ENCODE measurements at regions not wholly inside any gene's neighbourhood (a gene's known extent, or its start where the extent isn't known, plus 50 kb on each side); places are given as distances from the start of the nearest gene placed in this dataset.

DNA sequence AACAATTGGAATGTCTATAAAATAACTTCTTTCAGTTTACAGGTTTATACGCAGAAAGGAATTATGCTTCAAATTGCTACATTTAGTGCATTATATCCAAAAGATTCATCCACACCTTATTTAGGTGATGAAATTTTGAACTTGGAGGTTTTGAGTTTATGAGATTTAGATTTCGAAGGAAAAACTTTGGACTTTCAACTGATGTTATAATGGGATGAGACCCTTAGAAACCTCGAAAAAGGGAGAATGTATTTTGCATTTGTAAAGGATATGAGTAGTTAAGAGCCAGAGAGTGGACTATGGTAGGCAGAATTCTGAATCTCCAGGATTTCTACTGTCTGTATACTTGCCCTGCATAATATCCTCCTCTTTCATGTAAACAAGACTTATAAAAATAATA, 851.6 kb upstream of the MGAT4C start:
- Histone ChIP-seq H3K9me2 (ENCODE audit: insufficient read depth) (no peaks in the 10 kb centered on the region), H2AFZ (no peak overlapping the region), H3K27ac (no peak overlapping the region), H3K4me1 (ENCODE audit: insufficient read depth) (no peaks in the 10 kb centered on the region), H3K79me2 (ENCODE audit: insufficient read depth) (no peaks in the 10 kb centered on the region), H3K9me3 (ENCODE audit: low read depth) (no peaks in the 10 kb centered on the region), H3K4me2 (ENCODE audit: unreplicated experiment) (no peak overlapping the region), H3K4me3 (no peak overlapping the region), H3K27me3 (replicated peaks; ENCODE audit: insufficient read depth) (no peaks in the 10 kb centered on the region), H3K9ac (no peak overlapping the region), H4K20me1 (ENCODE audit: insufficient read depth) (no peaks in the 10 kb centered on the region), H3K36me3 (ENCODE audit: low read depth) (no peaks in the 10 kb centered on the region), H3F3A (ENCODE audit: insufficient read depth) (no peaks in the 10 kb centered on the region)
- in situ Hi-C loops (cut with MboI), result no loop called here
- 27 to 29% methylated on average over 3 of the region's 3 CpGs for WGBS, 2 experiments (ENCODE audit: low coverage in 1 of 2, low lambda C conversion rate in 2 of 2, missing lambda C conversion rate in 2 of 2)
- DNase-seq, result no peak
- TF ChIP-seq EZH2phosphoT487 (IDR thresholded peaks at IDR 0.05; ENCODE audit: insufficient read depth, low read depth) (no peak), EZH2 (IDR thresholded peaks at IDR 0.05; ENCODE audit: insufficient read depth, poor library complexity, severe bottlenecking) (no peak)

DNA sequence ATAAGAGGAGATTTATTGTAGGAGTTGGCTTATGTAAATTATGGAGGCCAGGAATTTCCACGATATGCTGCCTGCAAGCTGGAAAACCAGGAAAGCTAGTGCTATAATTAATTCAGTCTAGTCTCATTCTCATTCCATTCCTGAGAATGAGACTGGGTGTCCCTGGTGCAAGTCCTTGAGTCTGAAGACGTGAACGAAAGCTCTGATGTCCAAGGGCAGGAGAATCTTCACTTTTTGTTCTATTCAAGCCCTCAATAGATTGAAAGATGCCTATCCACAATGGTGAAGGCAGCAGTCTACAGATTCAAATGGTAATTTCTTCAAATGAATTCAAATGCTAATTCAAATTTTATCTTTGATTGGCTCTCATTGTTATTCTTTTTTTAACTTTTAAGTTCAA, 851.1 kb upstream of the MGAT4C start:
- Histone ChIP-seq H3K4me2 (ENCODE audit: unreplicated experiment) (no peak overlapping the region), H3K79me2 (ENCODE audit: insufficient read depth) (no peaks in the 10 kb centered on the region), H3F3A (ENCODE audit: insufficient read depth) (no peaks in the 10 kb centered on the region), H3K4me3 (no peak overlapping the region), H3K9me2 (ENCODE audit: insufficient read depth) (no peaks in the 10 kb centered on the region), H3K9me3 (ENCODE audit: low read depth) (no peaks in the 10 kb centered on the region), H2AFZ (no peak overlapping the region), H3K9ac (no peak overlapping the region), H4K20me1 (ENCODE audit: insufficient read depth) (no peaks in the 10 kb centered on the region), H3K4me1 (ENCODE audit: insufficient read depth) (no peaks in the 10 kb centered on the region), H3K36me3 (ENCODE audit: low read depth) (no peaks in the 10 kb centered on the region), H3K27me3 (replicated peaks; ENCODE audit: insufficient read depth) (no peaks in the 10 kb centered on the region), H3K27ac (no peak overlapping the region)
- no peak for DNase-seq
- in situ Hi-C loops (cut with MboI), result no loop called here
- TF ChIP-seq EZH2phosphoT487 (IDR thresholded peaks at IDR 0.05; ENCODE audit: insufficient read depth, low read depth) (no peak), EZH2 (IDR thresholded peaks at IDR 0.05; ENCODE audit: insufficient read depth, poor library complexity, severe bottlenecking) (no peak)
- 11 to 12% methylated on average over 3 of the region's 3 CpGs for WGBS, 2 experiments (ENCODE audit: low coverage in 1 of 2, low lambda C conversion rate in 2 of 2, missing lambda C conversion rate in 2 of 2)

DNA sequence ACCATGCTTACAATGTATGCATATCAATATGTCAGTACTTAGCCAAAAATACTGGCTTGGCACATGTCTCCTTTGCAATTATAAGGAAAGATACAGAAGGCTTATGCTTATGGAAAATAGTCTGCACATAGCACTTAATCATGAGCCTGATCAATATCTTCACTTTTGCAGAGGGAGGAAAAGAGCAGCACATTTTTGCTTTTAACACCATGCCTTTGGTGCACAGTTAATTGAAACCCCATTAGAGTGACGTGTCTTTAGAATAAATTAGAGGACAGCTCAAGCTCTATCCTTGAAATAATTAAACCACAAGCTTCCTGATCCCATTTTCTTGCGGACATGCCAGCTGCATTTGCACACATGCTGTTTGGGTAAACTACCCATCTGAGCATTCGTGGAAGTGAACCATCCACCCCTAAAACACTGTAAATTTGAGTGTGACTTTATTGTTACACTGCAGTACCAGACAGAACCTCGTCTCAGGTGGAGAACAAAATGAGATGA, 839.9 kb upstream of the MGAT4C start:
- Histone ChIP-seq H3K79me2 (ENCODE audit: insufficient read depth) (no peaks in the 10 kb centered on the region), H4K20me1 (ENCODE audit: insufficient read depth) (no peaks in the 10 kb centered on the region), H3F3A (ENCODE audit: insufficient read depth) (no peaks in the 10 kb centered on the region), H3K36me3 (ENCODE audit: low read depth) (no peaks in the 10 kb centered on the region), H3K9ac (no peak overlapping the region), H3K27me3 (replicated peaks; ENCODE audit: insufficient read depth) (no peaks in the 10 kb centered on the region), H3K9me2 (ENCODE audit: insufficient read depth) (no peaks in the 10 kb centered on the region), H3K4me2 (ENCODE audit: unreplicated experiment) (no peak overlapping the region), H3K4me1 (ENCODE audit: insufficient read depth) (no peaks in the 10 kb centered on the region), H2AFZ (no peak overlapping the region), H3K4me3 (no peak overlapping the region), H3K27ac (no peak overlapping the region), H3K9me3 (ENCODE audit: low read depth) (no peaks in the 10 kb centered on the region)
- no peak for DNase-seq
- 8 to 13% methylated on average over 4 of the region's 4 CpGs for WGBS, 2 experiments (ENCODE audit: low coverage in 1 of 2, low lambda C conversion rate in 2 of 2, missing lambda C conversion rate in 2 of 2)
- in situ Hi-C loops (cut with MboI), result no loop called here
- TF ChIP-seq EZH2phosphoT487 (IDR thresholded peaks at IDR 0.05; ENCODE audit: insufficient read depth, low read depth), result no peak

DNA sequence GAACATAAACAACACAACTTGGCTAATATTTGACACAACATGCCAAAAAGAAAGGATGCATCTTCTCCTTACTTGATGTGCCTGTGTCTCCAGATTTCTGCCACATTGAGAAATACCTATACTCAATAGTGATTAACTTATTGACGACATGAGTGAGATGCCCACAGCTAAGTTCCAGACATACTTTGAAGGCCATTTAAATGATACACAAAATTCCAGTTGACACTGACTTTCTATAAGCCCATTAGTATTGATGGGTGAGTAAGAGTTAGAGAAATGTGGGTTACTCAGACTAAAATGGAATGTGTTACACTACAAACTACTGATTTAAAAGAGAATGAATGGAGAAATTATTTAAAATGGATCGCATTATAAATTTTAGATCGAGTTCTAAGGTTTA, 838.2 kb upstream of the MGAT4C start:
- no peak overlapping the region for H3K4me3 ChIP-seq
- H3K4me2 ChIP-seq (ENCODE audit: unreplicated experiment), result no peak overlapping the region
- peak; percentile 3 for DNase-seq
- H3K27ac ChIP-seq, result no peak overlapping the region
- no peaks in the 10 kb centered on the region for H3F3A ChIP-seq (ENCODE audit: insufficient read depth)
- no peaks in the 10 kb centered on the region for H3K9me2 ChIP-seq (ENCODE audit: insufficient read depth)
- H3K9ac ChIP-seq, result no peak overlapping the region
- 23 to 26% methylated on average over 3 of the region's 3 CpGs for WGBS, 2 experiments (ENCODE audit: low coverage in 1 of 2, low lambda C conversion rate in 2 of 2, missing lambda C conversion rate in 2 of 2)
- H4K20me1 ChIP-seq (ENCODE audit: insufficient read depth), result no peaks in the 10 kb centered on the region
- in situ Hi-C loops (cut with MboI), result no loop called here
- no peaks in the 10 kb centered on the region for H3K36me3 ChIP-seq (ENCODE audit: low read depth)
- no peaks in the 10 kb centered on the region for H3K79me2 ChIP-seq (ENCODE audit: insufficient read depth)
- H3K4me1 ChIP-seq (ENCODE audit: insufficient read depth), result no peaks in the 10 kb centered on the region
- TF ChIP-seq EZH2phosphoT487 (IDR thresholded peaks at IDR 0.05; ENCODE audit: insufficient read depth, low read depth) (no peak), EZH2 (IDR thresholded peaks at IDR 0.05; ENCODE audit: insufficient read depth, poor library complexity, severe bottlenecking) (no peak)
- H2AFZ ChIP-seq, result no peak overlapping the region
- H3K27me3 ChIP-seq (replicated peaks; ENCODE audit: insufficient read depth), result no peaks in the 10 kb centered on the region
- H3K9me3 ChIP-seq (ENCODE audit: low read depth), result no peaks in the 10 kb centered on the region

DNA sequence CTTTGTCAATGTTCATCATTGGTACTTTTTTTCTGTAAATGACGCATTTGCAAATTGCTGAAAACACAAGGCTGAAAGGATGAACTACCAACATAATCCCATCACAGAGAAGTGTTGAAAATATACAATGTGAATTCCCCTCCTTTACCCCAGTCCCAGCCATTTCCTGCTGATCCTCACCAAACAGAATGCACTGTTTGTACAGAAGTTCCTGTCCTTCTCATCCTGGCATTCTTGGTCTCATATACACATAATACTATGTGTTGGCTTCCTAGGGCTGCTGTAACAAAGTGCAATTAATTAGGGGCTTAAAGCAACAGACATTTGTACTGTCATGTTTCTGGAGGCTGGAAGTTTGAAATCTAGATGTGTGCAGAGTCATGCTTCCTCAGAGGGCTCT, 836.2 kb upstream of the MGAT4C start:
- in situ Hi-C loops (cut with MboI), result no loop called here
- Histone ChIP-seq H3K27ac (no peak overlapping the region), H3K36me3 (ENCODE audit: low read depth) (no peaks in the 10 kb centered on the region), H4K20me1 (ENCODE audit: insufficient read depth) (no peaks in the 10 kb centered on the region), H3K4me1 (ENCODE audit: insufficient read depth) (no peaks in the 10 kb centered on the region), H3K9me2 (ENCODE audit: insufficient read depth) (no peaks in the 10 kb centered on the region), H3K9me3 (ENCODE audit: low read depth) (no peaks in the 10 kb centered on the region), H3F3A (ENCODE audit: insufficient read depth) (no peaks in the 10 kb centered on the region), H3K4me3 (no peak overlapping the region), H3K4me2 (ENCODE audit: unreplicated experiment) (no peak overlapping the region), H3K27me3 (replicated peaks; ENCODE audit: insufficient read depth) (no peaks in the 10 kb centered on the region), H2AFZ (no peak overlapping the region), H3K79me2 (ENCODE audit: insufficient read depth) (no peaks in the 10 kb centered on the region), H3K9ac (no peak overlapping the region)
- TF ChIP-seq EZH2 (IDR thresholded peaks at IDR 0.05; ENCODE audit: insufficient read depth, poor library complexity, severe bottlenecking) (no peak), EZH2phosphoT487 (IDR thresholded peaks at IDR 0.05; ENCODE audit: insufficient read depth, low read depth) (no peak)
- WGBS, 2 experiments (ENCODE audit: low coverage in 1 of 2, low lambda C conversion rate in 2 of 2, missing lambda C conversion rate in 2 of 2), result 51 to 63% methylated on average over 1 of the region's 1 CpG
- DNase-seq, result no peak
